HG02759 (cell line): ENCODE measurements at regions not wholly inside any gene's neighbourhood (a gene's known extent, or its start where the extent isn't known, plus 50 kb on each side); places are given as distances from the start of the nearest gene placed in this dataset.

Source experiments
- ATAC-seq: cut with Tn5 transposase; IDR thresholded peaks from one replicate; pipeline ENCODE4 v1.9.1; 2021; ENCODE audit warnings: mild to moderate bottlenecking, moderate library complexity; ENCODE audit not compliant: unreplicated experiment

DNA sequence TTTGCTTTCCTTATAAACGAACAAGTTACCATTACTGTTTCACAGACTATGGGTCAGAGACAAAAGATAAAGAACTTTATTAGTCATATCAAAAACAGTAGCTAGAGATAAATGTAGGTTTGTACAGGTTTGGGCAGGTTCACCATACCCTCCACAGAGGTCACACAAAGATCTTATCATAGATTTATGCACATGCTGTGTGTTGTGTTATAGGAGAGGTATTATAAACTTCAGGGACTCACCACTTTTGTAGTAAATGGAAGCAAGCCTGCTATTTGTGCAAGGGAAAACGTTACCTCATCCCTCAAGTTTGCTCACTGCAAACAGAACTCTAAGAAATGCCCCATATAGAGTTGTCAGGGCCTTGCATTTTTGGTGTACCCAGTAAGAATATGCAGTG lies 584.5 kb upstream of the LRRTM1 start:
- no peak for ATAC-seq

DNA sequence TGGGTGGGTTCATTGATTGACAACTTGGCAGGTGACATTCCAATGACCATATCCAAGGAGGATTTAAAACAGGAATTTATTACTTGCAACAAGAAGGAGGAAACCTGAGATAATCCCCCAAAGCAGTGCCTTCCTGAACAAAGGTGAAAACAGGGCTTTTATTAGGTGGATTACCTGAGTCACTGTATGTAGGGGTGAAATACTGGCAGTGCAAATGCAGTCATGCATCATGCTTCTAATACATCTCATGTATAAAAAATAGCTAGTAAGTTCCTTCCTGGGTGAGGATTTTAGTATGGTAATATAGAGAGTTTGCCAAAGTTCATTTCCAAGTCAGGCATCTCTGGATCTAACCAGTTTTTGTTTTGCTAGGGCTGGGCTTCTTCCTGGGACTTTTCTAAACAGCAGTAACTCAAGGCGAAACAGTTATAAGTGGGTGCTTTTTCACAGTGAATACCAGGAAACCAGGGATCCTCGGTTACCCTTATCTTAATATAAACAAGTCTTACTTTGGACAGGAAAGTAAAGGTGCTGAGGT lies 583.4 kb upstream of the LRRTM1 start:
- no peak for ATAC-seq

DNA sequence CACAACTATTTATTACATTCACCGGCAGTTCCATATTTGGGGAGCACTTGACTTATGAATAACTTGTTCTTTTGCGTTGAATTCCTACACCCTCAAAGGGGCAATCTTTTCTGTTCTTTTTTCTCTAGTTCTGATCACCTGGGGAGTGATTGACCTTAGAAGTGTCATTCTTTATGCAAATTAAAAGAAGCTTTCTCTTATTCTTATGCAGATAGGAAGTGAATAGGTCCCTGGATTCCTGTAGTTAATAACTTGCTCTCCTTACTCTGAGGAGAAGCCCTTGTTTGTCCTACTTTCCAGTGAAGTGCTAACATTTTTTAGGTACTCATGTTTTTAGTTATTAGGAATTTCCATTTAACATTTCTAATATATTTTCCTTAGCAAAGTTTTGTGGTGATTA lies 569.8 kb upstream of the LRRTM1 start:
- no peak for ATAC-seq

DNA sequence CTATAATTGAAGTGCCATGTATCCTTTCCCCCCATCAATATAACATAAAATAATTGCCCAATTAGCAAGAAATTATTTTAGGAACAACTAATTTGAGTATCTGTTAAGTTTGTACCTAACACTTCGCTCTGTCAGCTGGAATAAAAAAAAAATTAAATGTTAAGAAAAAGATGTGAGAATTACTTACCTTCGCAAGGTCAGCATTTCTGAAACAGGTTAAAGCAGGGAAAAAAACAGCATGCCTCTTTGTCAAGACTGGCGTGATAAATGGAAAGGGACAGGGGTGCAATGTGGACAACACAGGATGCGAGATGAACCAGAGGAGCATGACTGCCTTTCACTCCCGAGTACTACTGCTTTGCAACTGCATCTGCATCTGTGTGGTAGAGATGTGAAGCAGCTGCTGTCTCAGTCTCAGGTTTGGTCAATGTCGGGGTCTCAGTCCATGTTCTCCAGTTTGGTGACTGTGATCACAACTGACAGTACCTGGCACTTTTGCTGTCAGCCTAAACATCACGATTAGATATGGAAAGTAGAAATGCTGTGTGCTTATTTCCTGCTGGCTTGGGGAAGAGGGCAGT lies 565.4 kb upstream of the LRRTM1 start:
- ATAC-seq, result no peak

GRCh38 chr2:80863147-80863714 lies 558.7 kb upstream of the LRRTM1 start:
- no peak for ATAC-seq

GRCh38 chr2:80858965-80859364 lies 554.4 kb upstream of the LRRTM1 start:
- ATAC-seq, result no peak

GRCh38 chr2:80856227-80856626 lies 551.7 kb upstream of the LRRTM1 start:
- no peak for ATAC-seq

DNA sequence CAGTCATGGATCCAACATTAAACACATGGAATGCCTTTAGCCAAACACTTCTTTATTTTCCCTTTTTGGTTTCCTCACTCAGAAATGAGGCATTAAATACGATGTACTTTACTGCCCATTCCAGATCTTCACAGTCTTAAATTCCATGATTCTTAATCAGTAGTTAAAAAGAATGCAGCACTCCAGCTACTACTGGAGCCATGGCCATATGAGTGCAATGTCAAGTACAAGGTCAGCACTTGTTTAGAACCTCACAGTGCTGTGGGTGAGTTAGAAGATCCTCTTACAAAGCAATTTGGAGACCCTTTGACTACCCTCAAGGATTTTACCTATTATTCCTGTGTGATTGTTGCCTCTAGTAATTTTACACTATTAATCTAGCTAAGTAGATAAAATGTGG lies 550.3 kb upstream of the LRRTM1 start:
- ATAC-seq, result no peak

DNA sequence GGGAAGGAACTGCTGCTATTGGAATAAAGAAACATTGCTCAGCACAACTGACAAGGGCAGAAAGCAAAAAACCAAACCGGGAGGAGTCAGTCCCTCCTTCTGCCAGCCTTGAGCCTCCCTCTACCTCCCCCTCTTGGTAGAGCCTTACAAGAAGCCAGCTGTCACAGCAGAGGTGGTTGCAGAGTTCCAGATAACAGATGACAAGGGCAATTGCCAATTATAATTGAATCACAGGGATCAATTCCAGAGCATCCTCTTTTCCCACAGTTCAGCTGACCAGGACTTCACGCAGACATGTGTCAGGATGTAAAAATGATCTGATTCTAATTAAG lies 548.2 kb upstream of the LRRTM1 start:
- no peak for ATAC-seq

- ATAC-seq, result no peak
These were observed 547.7 kb upstream of the LRRTM1 start for GRCh38 chr2:80852079-80852807.

- no peak for ATAC-seq
These were observed 526.3 kb upstream of the LRRTM1 start for GRCh38 chr2:80830891-80831290.

GRCh38 chr2:80822999-80823398 lies 518.4 kb upstream of the LRRTM1 start:
- ATAC-seq, result no peak

DNA sequence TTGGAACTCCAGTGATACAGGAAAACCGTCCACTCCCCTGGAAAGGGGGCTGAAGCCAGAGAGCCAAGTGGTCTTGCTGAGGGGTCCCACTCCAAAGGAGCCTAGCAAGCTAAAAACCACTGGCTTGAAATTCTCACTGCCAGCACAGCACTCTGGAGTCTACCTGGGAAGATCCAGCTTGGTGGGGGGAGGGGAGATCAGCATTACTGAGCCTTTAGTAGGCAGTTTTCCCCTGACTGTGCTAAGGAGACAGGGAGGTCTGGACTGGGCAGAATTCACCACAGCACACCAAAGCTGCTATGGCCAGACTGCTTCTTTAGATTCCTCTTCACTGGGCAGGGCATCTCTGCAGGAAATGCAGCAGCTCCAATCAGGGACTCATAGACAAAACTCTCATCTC lies 510.7 kb upstream of the LRRTM1 start:
- ATAC-seq, result no peak

GRCh38 chr2:80786584-80786983 lies 482.0 kb upstream of the LRRTM1 start:
- ATAC-seq, result no peak

- ATAC-seq, result no peak
These were observed 474.2 kb upstream of the LRRTM1 start for GRCh38 chr2:80778704-80779103.

DNA sequence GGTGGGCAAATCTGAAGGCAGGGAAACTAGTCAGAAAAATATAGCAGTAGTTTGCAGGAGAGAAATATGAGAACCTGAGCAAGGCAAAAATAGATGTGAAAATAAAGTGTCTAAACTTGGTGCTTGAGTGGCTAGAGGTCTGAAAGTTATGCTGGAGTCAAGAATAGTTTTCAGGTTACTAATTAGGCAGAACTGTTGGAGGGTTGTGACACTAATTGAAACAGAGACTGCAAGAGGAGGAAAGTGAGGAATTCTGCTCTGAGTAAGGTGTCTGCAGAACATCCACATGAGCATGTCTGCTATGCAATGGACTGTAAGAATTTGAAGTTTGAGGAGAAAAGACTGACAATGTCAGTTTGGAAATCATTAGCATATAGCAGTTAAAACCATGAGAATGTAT lies 444.0 kb upstream of the LRRTM1 start:
- no peak for ATAC-seq

DNA sequence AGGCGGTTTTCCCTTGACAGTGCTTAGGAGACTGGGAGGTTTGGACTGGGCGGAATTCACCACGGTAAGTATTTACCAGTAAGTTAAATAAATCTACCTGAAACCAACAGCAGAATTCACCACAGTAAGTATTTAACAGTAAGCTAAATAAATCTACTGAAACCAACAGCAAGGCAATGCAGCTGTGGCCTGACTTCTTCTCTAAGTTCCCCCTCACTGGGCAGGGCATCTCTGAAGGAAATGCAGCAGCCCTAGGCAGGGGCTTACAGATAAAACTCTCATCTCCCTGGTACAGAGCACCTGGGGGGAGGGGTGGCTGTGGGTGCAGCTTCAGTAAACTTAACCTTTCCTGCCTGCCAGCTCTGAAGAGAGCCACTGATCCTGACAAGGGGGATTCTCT lies 432.5 kb upstream of the LRRTM1 start:
- ATAC-seq, result no peak

DNA sequence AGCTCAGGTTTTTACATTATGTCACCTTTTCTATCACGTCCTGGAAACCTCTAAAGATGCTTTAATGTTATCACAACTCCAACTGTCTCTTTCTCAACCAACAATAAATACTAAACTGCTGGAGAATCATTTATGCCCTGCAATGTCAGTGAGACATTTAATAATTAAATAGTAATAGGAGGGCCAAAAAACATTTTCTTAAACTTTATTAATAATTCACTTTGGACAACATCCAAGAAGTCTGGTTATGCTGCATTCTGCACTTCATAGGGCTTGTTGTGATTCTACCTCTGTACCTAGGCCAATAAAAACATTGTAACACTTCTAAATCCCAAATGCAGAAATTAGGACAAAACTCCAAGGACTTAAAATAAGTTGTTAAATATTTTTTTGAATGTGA lies 420.4 kb upstream of the LRRTM1 start:
- no peak for ATAC-seq

DNA sequence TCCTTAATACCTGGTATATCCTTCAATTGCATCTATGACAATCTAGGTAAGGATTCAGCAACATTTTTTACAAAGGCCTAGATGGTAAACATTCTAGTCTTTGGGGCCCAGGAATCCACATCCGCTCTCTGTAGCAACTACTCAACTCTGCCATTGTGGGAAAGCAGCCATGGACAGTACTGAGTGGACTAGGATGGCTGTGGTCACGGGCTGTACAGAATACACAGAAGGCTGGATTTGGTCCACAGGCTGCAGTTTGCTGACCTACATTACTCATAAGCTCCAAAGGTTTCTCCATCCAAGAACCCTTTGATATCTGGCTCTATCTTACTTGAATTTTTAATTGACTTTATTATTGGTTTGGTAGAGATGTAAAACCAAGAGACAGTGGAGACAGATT lies 418.3 kb upstream of the LRRTM1 start:
- no peak for ATAC-seq

DNA sequence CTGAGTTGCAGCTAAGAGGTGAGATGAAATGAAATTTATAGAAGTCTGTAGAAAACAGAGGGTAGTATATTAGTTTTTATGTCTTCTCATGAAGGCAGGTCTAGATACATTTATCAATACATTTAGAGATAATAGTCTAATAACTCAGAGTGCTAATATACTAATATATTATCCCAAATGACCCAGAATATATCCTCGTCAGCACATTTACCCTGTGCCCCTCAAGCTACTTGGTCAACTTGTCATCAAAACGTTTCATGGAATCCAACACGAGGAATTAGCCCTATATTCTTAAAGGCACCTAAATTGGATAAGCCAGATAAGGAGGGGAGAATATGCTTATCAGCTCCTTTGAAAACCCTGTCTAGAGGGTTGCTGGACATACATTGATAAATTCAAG lies 415.1 kb upstream of the LRRTM1 start:
- ATAC-seq, result no peak

GRCh38 chr2:80715433-80715832 lies 410.9 kb upstream of the LRRTM1 start:
- ATAC-seq, result no peak

GRCh38 chr2:80711915-80712314 lies 407.4 kb upstream of the LRRTM1 start:
- no peak for ATAC-seq

- ATAC-seq, result no peak
These were observed 402.4 kb upstream of the LRRTM1 start for GRCh38 chr2:80706951-80707350.
